ENCODE measurements at regions not wholly inside any gene's neighbourhood (a gene's known extent, or its start where the extent isn't known, plus 50 kb on each side); places are given as distances from the start of the nearest gene placed in this dataset.

GRCh38 chr6:125668071-125668470 lies 81.4 kb upstream of the HEY2 start:
- no peaks in the 10 kb centered on the region for H3K9me3 ChIP-seq (ENCODE audit: control insufficient read depth, low read length)
- peaks cover 5% of the 10 kb centered on the region for H3K4me1 ChIP-seq (ENCODE audit: control insufficient read depth, insufficient read depth, low read length, poor library complexity, severe bottlenecking)
- no peaks in the 10 kb centered on the region for H3K36me3 ChIP-seq (ENCODE audit: control insufficient read depth, insufficient read depth, low read length)
- 97 to 98% methylated on average over 7 to 8 of the region's 8 CpGs for WGBS, 2 experiments (ENCODE audit: insufficient coverage in 2 of 2)
- H3K4me3 ChIP-seq (ENCODE audit: extremely low read depth, insufficient read depth, low read length, poor library complexity, severe bottlenecking), result no peak overlapping the region
- no peak overlapping the region for H3K27ac ChIP-seq (ENCODE audit: low read depth, low read length, severe bottlenecking)

- 0 to 16% methylated on average over 1 to 3 of the region's 5 CpGs for WGBS, 2 experiments (ENCODE audit: insufficient coverage in 2 of 2)
- H3K36me3 ChIP-seq (ENCODE audit: control insufficient read depth, insufficient read depth, low read length), result no peaks in the 10 kb centered on the region
- H3K27ac ChIP-seq (ENCODE audit: low read depth, low read length, severe bottlenecking), result peak overlapping the region; percentile 25
- H3K4me1 ChIP-seq (ENCODE audit: control insufficient read depth, insufficient read depth, low read length, poor library complexity, severe bottlenecking), result peaks cover 5% of the 10 kb centered on the region
- H3K9me3 ChIP-seq (ENCODE audit: control insufficient read depth, low read length), result no peaks in the 10 kb centered on the region
- no peak overlapping the region for H3K4me3 ChIP-seq (ENCODE audit: extremely low read depth, insufficient read depth, low read length, poor library complexity, severe bottlenecking)
Observed at GRCh38 chr6:125670568-125670967, 78.9 kb upstream of the HEY2 start.

GRCh38 chr6:125671323-125671722 lies 78.1 kb upstream of the HEY2 start:
- Histone ChIP-seq H3K27ac (ENCODE audit: low read depth, low read length, severe bottlenecking) (no peak overlapping the region), H3K9me3 (ENCODE audit: control insufficient read depth, low read length) (no peaks in the 10 kb centered on the region), H3K4me3 (ENCODE audit: extremely low read depth, insufficient read depth, low read length, poor library complexity, severe bottlenecking) (no peak overlapping the region), H3K4me1 (ENCODE audit: control insufficient read depth, insufficient read depth, low read length, poor library complexity, severe bottlenecking) (peaks cover 5% of the 10 kb centered on the region), H3K36me3 (ENCODE audit: control insufficient read depth, insufficient read depth, low read length) (no peaks in the 10 kb centered on the region)
- WGBS, 2 experiments (ENCODE audit: insufficient coverage in 2 of 2), result no CpG with 5 or more reads among the region's 1 CpG

- Histone ChIP-seq H3K9me3 (ENCODE audit: control insufficient read depth, low read length) (no peaks in the 10 kb centered on the region), H3K4me1 (ENCODE audit: control insufficient read depth, insufficient read depth, low read length, poor library complexity, severe bottlenecking) (peaks cover 5% of the 10 kb centered on the region), H3K4me3 (ENCODE audit: extremely low read depth, insufficient read depth, low read length, poor library complexity, severe bottlenecking) (no peak overlapping the region), H3K36me3 (ENCODE audit: control insufficient read depth, insufficient read depth, low read length) (no peaks in the 10 kb centered on the region), H3K27ac (ENCODE audit: low read depth, low read length, severe bottlenecking) (no peak overlapping the region)
- 100% methylated on average over 2 to 4 of the region's 5 CpGs for WGBS, 2 experiments (ENCODE audit: insufficient coverage in 2 of 2)
Observed at GRCh38 chr6:125674230-125674629, 75.2 kb upstream of the HEY2 start.

GRCh38 chr6:125678601-125679000 lies 70.8 kb upstream of the HEY2 start:
- H3K36me3 ChIP-seq (ENCODE audit: control insufficient read depth, insufficient read depth, low read length), result no peaks in the 10 kb centered on the region
- H3K27ac ChIP-seq (ENCODE audit: low read depth, low read length, severe bottlenecking), result no peak overlapping the region
- WGBS, 2 experiments (ENCODE audit: insufficient coverage in 2 of 2), result 100% methylated on average over 1 of the region's 4 CpGs
- no peak overlapping the region for H3K4me3 ChIP-seq (ENCODE audit: extremely low read depth, insufficient read depth, low read length, poor library complexity, severe bottlenecking)
- H3K9me3 ChIP-seq (ENCODE audit: control insufficient read depth, low read length), result peaks cover 3% of the 10 kb centered on the region
- no peaks in the 10 kb centered on the region for H3K4me1 ChIP-seq (ENCODE audit: control insufficient read depth, insufficient read depth, low read length, poor library complexity, severe bottlenecking)

- Histone ChIP-seq H3K36me3 (ENCODE audit: control insufficient read depth, insufficient read depth, low read length) (no peaks in the 10 kb centered on the region), H3K9me3 (ENCODE audit: control insufficient read depth, low read length) (peaks cover 3% of the 10 kb centered on the region), H3K4me1 (ENCODE audit: control insufficient read depth, insufficient read depth, low read length, poor library complexity, severe bottlenecking) (no peaks in the 10 kb centered on the region), H3K4me3 (ENCODE audit: extremely low read depth, insufficient read depth, low read length, poor library complexity, severe bottlenecking) (no peak overlapping the region), H3K27ac (ENCODE audit: low read depth, low read length, severe bottlenecking) (no peak overlapping the region)
- WGBS, 2 experiments (ENCODE audit: insufficient coverage in 2 of 2), result 68 to 83% methylated on average over 3 to 4 of the region's 4 CpGs
Observed at GRCh38 chr6:125679128-125679527, 70.3 kb upstream of the HEY2 start.

GRCh38 chr6:125679651-125680050 lies 69.8 kb upstream of the HEY2 start:
- H3K4me1 ChIP-seq (ENCODE audit: control insufficient read depth, insufficient read depth, low read length, poor library complexity, severe bottlenecking), result no peaks in the 10 kb centered on the region
- no peak overlapping the region for H3K27ac ChIP-seq (ENCODE audit: low read depth, low read length, severe bottlenecking)
- no peak overlapping the region for H3K4me3 ChIP-seq (ENCODE audit: extremely low read depth, insufficient read depth, low read length, poor library complexity, severe bottlenecking)
- no peaks in the 10 kb centered on the region for H3K36me3 ChIP-seq (ENCODE audit: control insufficient read depth, insufficient read depth, low read length)
- WGBS, 2 experiments (ENCODE audit: insufficient coverage in 2 of 2), result 83% methylated on average over 1 of the region's 2 CpGs; no CpG with 5 or more reads in 1 of the 2 experiments
- peaks cover 3% of the 10 kb centered on the region for H3K9me3 ChIP-seq (ENCODE audit: control insufficient read depth, low read length)

- H3K4me1 ChIP-seq (ENCODE audit: control insufficient read depth, insufficient read depth, low read length, poor library complexity, severe bottlenecking), result no peaks in the 10 kb centered on the region
- H3K27ac ChIP-seq (ENCODE audit: low read depth, low read length, severe bottlenecking), result no peak overlapping the region
- H3K9me3 ChIP-seq (ENCODE audit: control insufficient read depth, low read length), result peaks cover 3% of the 10 kb centered on the region
- H3K36me3 ChIP-seq (ENCODE audit: control insufficient read depth, insufficient read depth, low read length), result no peaks in the 10 kb centered on the region
- H3K4me3 ChIP-seq (ENCODE audit: extremely low read depth, insufficient read depth, low read length, poor library complexity, severe bottlenecking), result no peak overlapping the region
Observed at GRCh38 chr6:125682939-125683338, 66.5 kb upstream of the HEY2 start.

- WGBS, 2 experiments (ENCODE audit: insufficient coverage in 2 of 2), result no CpG with 5 or more reads among the region's 1 CpG
- peaks cover 12% of the 10 kb centered on the region for H3K9me3 ChIP-seq (ENCODE audit: control insufficient read depth, low read length)
- H3K36me3 ChIP-seq (ENCODE audit: control insufficient read depth, insufficient read depth, low read length), result no peaks in the 10 kb centered on the region
- no peaks in the 10 kb centered on the region for H3K4me1 ChIP-seq (ENCODE audit: control insufficient read depth, insufficient read depth, low read length, poor library complexity, severe bottlenecking)
- no peak overlapping the region for H3K27ac ChIP-seq (ENCODE audit: low read depth, low read length, severe bottlenecking)
- H3K4me3 ChIP-seq (ENCODE audit: extremely low read depth, insufficient read depth, low read length, poor library complexity, severe bottlenecking), result no peak overlapping the region
Observed at GRCh38 chr6:125688138-125688537, 61.3 kb upstream of the HEY2 start.

- no peak overlapping the region for H3K27ac ChIP-seq (ENCODE audit: low read depth, low read length, severe bottlenecking)
- no peaks in the 10 kb centered on the region for H3K4me1 ChIP-seq (ENCODE audit: control insufficient read depth, insufficient read depth, low read length, poor library complexity, severe bottlenecking)
- no peak overlapping the region for H3K4me3 ChIP-seq (ENCODE audit: extremely low read depth, insufficient read depth, low read length, poor library complexity, severe bottlenecking)
- no peaks in the 10 kb centered on the region for H3K36me3 ChIP-seq (ENCODE audit: control insufficient read depth, insufficient read depth, low read length)
- peaks cover 9% of the 10 kb centered on the region for H3K9me3 ChIP-seq (ENCODE audit: control insufficient read depth, low read length)
- WGBS, 2 experiments (ENCODE audit: insufficient coverage in 2 of 2), result 50 to 60% methylated on average over 1 of the region's 1 CpG
Observed at GRCh38 chr6:125693480-125693879, 56.0 kb upstream of the HEY2 start.

- WGBS, 2 experiments (ENCODE audit: insufficient coverage in 2 of 2), result no CpG with 5 or more reads among the region's 4 CpGs
- Histone ChIP-seq H3K36me3 (ENCODE audit: control insufficient read depth, insufficient read depth, low read length) (no peaks in the 10 kb centered on the region), H3K4me1 (ENCODE audit: control insufficient read depth, insufficient read depth, low read length, poor library complexity, severe bottlenecking) (peaks cover 11% of the 10 kb centered on the region), H3K27ac (ENCODE audit: low read depth, low read length, severe bottlenecking) (no peak overlapping the region), H3K9me3 (ENCODE audit: control insufficient read depth, low read length) (no peaks in the 10 kb centered on the region), H3K4me3 (ENCODE audit: extremely low read depth, insufficient read depth, low read length, poor library complexity, severe bottlenecking) (no peak overlapping the region)
Observed at GRCh38 chr6:125699591-125699990, 49.8 kb upstream of the HEY2 start.

Data from mesodermal cell (in vitro differentiated cells).